OCI-LY1 (cell line): ENCODE measurements at regions not wholly inside any gene's neighbourhood (a gene's known extent, or its start where the extent isn't known, plus 50 kb on each side); places are given as distances from the start of the nearest gene placed in this dataset.

Experiments used
- H2AFZ ChIP-seq: fragments of 200-600 bp; sonication (generic), shearing (Covaris generic); 2 replicates; pipeline ENCODE4 v1.6.0; 2014; ENCODE audit warnings: antibody characterized with exemption, mild to moderate bottlenecking, low read length
- H3F3A ChIP-seq: fragments of 200-600 bp; sonication (generic), shearing (Covaris generic); 2 replicates; pipeline ENCODE4 v1.6.0; 2014; ENCODE audit warnings: mild to moderate bottlenecking, antibody characterized with exemption, low read length, moderate library complexity; ENCODE audit not compliant: insufficient read depth
- H3K27ac ChIP-seq: fragments of 200-600 bp; sonication (generic); 2 replicates; pipeline ENCODE4 v1.5.1; 2014; ENCODE audit warnings: low read length, mixed run types, mild to moderate bottlenecking, low read depth; ENCODE audit not compliant: poor library complexity, severe bottlenecking
- H3K27me3 ChIP-seq: fragments of 200-600 bp; sonication (generic); 2 replicates; pipeline ENCODE4 v1.6.0; 2014; ENCODE audit warnings: antibody characterized with exemption, mild to moderate bottlenecking, low read length, moderate library complexity; ENCODE audit not compliant: insufficient read depth
- H3K36me3 ChIP-seq: fragments of 200-600 bp; sonication (generic); 2 replicates; pipeline ENCODE4 v1.6.1; 2014; ENCODE audit warnings: mild to moderate bottlenecking, antibody characterized with exemption, low read length, moderate library complexity, mixed read lengths; ENCODE audit not compliant: insufficient read depth
- H3K4me1 ChIP-seq: fragments of 200-600 bp; sonication (generic); 2 replicates; pipeline ENCODE4 v1.5.1; 2014; ENCODE audit warnings: mild to moderate bottlenecking, low read length, moderate library complexity; ENCODE audit not compliant: insufficient read depth, severe bottlenecking
- H3K4me2 ChIP-seq: fragments of 200-600 bp; sonication (generic), shearing (Covaris generic); 2 replicates; pipeline ENCODE4 v1.6.1; 2014; ENCODE audit warnings: low read length
- H3K4me3 ChIP-seq: fragments of 200-600 bp; sonication (generic); 2 replicates; pipeline ENCODE4 v1.5.1; 2014; ENCODE audit warnings: low read length, low read depth, mild to moderate bottlenecking, mixed read lengths; ENCODE audit not compliant: poor library complexity, severe bottlenecking
- H3K79me2 ChIP-seq: fragments of 200-600 bp; shearing (Covaris generic); 2 replicates; pipeline ENCODE4 v1.6.1; 2016; ENCODE audit warnings: mixed run types, low read length, mixed read lengths; ENCODE audit not compliant: insufficient read depth
- H3K9ac ChIP-seq: fragments of 200-600 bp; sonication (generic), shearing (Covaris generic); 2 replicates; pipeline ENCODE4 v1.6.1; 2014; ENCODE audit warnings: mild to moderate bottlenecking, low read length, mixed read lengths
- H3K9me2 ChIP-seq: fragments of 200-600 bp; sonication (generic), shearing (Covaris generic); 2 replicates; pipeline ENCODE4 v1.6.1; 2014; ENCODE audit warnings: low read depth, mild to moderate bottlenecking, low read length, mixed read lengths
- H3K9me3 ChIP-seq: fragments of 200-600 bp; shearing (Covaris generic); 2 replicates; pipeline ENCODE4 v1.6.1; 2014; ENCODE audit warnings: low read length, mixed read lengths
- H4K20me1 ChIP-seq: fragments of 200-600 bp; sonication (generic), shearing (Covaris generic); 2 replicates; pipeline ENCODE4 v1.6.0; 2016; ENCODE audit warnings: mild to moderate bottlenecking, low read length; ENCODE audit not compliant: insufficient read depth
- CTCF ChIP-seq: fragments of 200-600 bp; sonication (generic), shearing (Covaris generic); IDR thresholded peaks from 2 replicates; pipeline ENCODE4 v1.5.1; 2017; ENCODE audit warnings: mild to moderate bottlenecking, antibody characterized with exemption, low read length, moderate library complexity, mixed read lengths
- EZH2 ChIP-seq: fragments of 200-600 bp; sonication (generic), shearing (Covaris generic); IDR thresholded peaks from 2 replicates; pipeline ENCODE4 v1.8.0; 2017; ENCODE audit warnings: borderline replicate concordance, mixed run types, mild to moderate bottlenecking, antibody characterized with exemption, low read length, moderate library complexity, mixed read lengths

GRCh38 chr14:55951341-55952206 lies 166.6 kb upstream of the PELI2 start:
- no peak overlapping the region for H3K9ac ChIP-seq

GRCh38 chr14:55954108-55954507 lies 164.1 kb upstream of the PELI2 start:
- no peaks in the 10 kb centered on the region for H3F3A ChIP-seq
- no peaks in the 10 kb centered on the region for H3K9me3 ChIP-seq
- H3K36me3 ChIP-seq: no peaks in the 10 kb centered on the region
- H3K4me2 ChIP-seq: no peak overlapping the region
- no peaks in the 10 kb centered on the region for H3K79me2 ChIP-seq
- no peaks in the 10 kb centered on the region for H3K4me1 ChIP-seq
- TF ChIP-seq EZH2 (no peak), CTCF (no peak)
- no peaks in the 10 kb centered on the region for H4K20me1 ChIP-seq
- H3K27me3 ChIP-seq: no peaks in the 10 kb centered on the region
- no peak overlapping the region for H3K27ac ChIP-seq
- H3K9me2 ChIP-seq: no peaks in the 10 kb centered on the region
- H3K9ac ChIP-seq: no peak overlapping the region
- H2AFZ ChIP-seq: no peak overlapping the region
- H3K4me3 ChIP-seq: no peak overlapping the region

More at GRCh38 chr14:55951341-55952206, 166.6 kb upstream of the PELI2 start:
- H3K4me3 ChIP-seq: no peak overlapping the region
- no peaks in the 10 kb centered on the region for H4K20me1 ChIP-seq
- H3K9me3 ChIP-seq: no peaks in the 10 kb centered on the region
- no peaks in the 10 kb centered on the region for H3K27me3 ChIP-seq
- H3F3A ChIP-seq: no peaks in the 10 kb centered on the region
- no peak overlapping the region for H2AFZ ChIP-seq
- H3K27ac ChIP-seq: no peak overlapping the region
- H3K36me3 ChIP-seq: no peaks in the 10 kb centered on the region
- no peaks in the 10 kb centered on the region for H3K4me1 ChIP-seq
- TF ChIP-seq EZH2 (no peak), CTCF (no peak)
- H3K79me2 ChIP-seq: no peaks in the 10 kb centered on the region
- no peaks in the 10 kb centered on the region for H3K9me2 ChIP-seq
- no peak overlapping the region for H3K4me2 ChIP-seq

- no peaks in the 10 kb centered on the region for H3K27me3 ChIP-seq
- no peaks in the 10 kb centered on the region for H3F3A ChIP-seq
- H2AFZ ChIP-seq: no peak overlapping the region
- H3K27ac ChIP-seq: no peak overlapping the region
- no peak overlapping the region for H3K9ac ChIP-seq
- H3K4me1 ChIP-seq: no peaks in the 10 kb centered on the region
- TF ChIP-seq CTCF: no peak
- no peak for TF ChIP-seq EZH2
- H3K4me3 ChIP-seq: no peak overlapping the region
- H3K79me2 ChIP-seq: no peaks in the 10 kb centered on the region
- H3K9me2 ChIP-seq: no peaks in the 10 kb centered on the region
- no peaks in the 10 kb centered on the region for H4K20me1 ChIP-seq
- no peak overlapping the region for H3K4me2 ChIP-seq
- H3K9me3 ChIP-seq: no peaks in the 10 kb centered on the region
- H3K36me3 ChIP-seq: no peaks in the 10 kb centered on the region
Observed at GRCh38 chr14:55955175-55955574, 163.0 kb upstream of the PELI2 start.
